ENCODE measurements at regions not wholly inside any gene's neighbourhood (a gene's known extent, or its start where the extent isn't known, plus 50 kb on each side); places are given as distances from the start of the nearest gene placed in this dataset.

DNA sequence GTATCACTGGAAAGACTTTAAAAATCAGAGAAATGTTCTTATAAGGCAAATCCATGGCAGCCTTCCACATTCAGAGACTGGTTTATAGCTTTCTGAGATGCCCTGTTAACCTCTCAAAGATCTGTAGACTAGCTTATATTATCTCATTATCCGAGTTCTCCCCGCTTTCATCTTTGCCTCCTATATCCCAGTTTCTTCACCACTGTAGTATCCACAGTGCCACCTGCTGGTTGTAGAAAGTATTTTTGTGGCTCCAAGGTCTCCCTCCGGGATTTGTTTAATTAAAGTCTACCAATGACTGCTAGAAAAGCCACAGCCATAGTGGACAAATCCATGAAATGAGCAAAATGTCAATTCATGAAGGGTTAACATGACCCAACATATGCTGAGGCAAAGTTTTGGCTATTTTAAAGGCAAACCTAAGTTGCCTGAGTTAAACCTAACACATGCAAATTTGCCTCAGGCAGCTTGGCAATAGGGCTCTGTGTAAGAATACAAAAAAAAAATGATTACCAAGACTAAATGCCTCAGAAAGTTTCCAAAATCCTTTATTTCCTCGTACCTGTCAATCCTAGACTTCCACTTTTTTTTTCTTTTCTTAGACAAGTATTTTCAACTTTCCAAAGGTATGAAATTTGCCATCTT is 218.8 kb upstream of the BMP4 start:
- peak; percentile 54 for DNase-seq (ENCODE audit: low read depth)

DNA sequence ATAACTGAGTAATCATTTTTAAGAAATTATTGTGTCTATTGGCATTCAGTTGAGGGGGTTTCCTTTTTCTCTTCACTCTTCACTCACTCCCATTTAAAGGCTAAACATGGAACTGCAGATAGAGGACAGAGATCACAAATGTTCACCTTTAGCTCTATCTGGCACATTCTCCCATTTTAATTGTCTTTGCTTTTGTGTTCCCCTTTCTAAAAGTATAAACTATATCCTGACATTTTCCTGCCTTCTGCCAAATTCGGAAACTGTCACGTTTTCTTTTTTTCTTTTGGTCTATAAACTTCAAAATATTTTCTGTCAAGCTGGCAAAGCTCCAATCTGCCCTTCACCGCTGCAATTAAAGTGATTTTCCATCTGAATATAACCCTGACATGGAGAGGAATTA is 219.8 kb upstream of the CDKN3 start:
- DNase-seq (ENCODE audit: low read depth), result no peak

DNA sequence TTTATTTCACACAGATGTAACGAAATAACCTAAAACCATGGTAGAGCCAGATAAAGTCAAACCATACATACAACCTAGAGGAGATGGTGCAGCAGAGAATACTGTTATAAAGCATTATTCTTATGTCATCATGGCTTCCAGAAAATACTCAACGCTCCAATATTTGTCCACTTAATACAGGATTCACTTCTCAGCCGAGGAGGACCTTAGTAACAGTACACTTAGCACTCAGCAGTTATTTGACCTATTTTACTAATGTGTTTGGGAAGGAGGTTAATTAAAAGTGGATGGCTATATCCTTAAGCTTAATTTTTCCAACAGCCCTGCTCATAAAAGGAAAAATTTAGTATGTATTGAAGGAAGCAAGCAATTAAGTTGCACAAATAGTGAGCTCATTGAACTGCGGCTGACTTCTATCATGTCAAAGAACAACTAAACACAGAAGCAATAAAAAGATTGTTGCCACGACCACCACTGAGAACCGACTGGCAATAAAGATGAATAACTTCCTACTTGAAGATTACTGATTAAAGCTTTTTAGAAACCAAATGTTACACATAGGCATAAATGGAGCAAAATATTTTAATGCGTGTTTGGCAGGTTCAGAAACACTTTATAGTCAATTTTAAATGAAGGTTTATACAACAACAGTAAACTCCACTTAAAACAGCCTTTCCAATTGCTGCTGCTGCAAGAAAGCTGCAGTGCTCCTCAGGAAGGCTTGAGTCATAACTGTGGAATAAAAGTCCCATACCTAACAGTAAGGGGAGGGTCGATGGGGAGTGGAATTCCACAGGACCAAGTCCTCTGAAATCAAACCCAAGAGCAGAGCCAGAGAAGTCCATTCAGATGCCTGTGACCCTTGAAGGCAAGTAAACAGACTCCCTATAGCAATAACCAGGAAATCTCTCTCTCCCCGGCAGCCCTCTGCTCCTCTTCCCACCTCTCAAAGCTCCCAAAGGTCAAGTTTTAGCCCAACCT is 218.9 kb upstream of the CDKN3 start:
- DNase-seq (ENCODE audit: low read depth), result no peak

DNA sequence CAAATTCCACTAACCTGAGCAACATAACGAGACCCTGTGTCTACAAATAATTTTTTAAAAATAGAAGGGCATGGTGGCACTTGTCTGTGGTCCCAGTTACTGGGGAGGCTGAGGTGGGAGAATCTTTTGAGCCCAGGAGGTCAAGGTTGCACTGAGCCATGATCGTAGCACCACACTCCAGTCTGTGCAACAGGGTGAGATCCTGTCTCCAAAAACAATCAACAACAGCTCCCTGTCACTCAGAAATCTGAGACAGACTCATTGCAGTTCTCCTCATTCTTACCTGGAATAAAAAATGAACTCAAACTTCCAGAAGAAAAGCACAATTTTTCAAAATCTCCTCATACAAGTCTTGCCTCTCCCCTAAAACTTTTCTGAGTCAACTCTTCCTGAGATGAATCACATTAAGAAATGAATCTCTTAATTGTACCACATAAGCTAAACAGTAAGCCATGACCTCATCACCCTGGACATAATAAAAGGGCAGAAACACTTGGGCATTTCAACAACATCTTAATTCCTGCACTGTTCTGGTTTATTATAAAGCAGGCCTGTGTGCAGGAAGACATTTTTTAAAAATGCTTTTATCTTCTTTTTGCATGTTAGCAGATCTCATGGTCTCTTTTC is 214.3 kb upstream of the CDKN3 start:
- DNase-seq (ENCODE audit: low read depth), result peak; percentile 52

DNA sequence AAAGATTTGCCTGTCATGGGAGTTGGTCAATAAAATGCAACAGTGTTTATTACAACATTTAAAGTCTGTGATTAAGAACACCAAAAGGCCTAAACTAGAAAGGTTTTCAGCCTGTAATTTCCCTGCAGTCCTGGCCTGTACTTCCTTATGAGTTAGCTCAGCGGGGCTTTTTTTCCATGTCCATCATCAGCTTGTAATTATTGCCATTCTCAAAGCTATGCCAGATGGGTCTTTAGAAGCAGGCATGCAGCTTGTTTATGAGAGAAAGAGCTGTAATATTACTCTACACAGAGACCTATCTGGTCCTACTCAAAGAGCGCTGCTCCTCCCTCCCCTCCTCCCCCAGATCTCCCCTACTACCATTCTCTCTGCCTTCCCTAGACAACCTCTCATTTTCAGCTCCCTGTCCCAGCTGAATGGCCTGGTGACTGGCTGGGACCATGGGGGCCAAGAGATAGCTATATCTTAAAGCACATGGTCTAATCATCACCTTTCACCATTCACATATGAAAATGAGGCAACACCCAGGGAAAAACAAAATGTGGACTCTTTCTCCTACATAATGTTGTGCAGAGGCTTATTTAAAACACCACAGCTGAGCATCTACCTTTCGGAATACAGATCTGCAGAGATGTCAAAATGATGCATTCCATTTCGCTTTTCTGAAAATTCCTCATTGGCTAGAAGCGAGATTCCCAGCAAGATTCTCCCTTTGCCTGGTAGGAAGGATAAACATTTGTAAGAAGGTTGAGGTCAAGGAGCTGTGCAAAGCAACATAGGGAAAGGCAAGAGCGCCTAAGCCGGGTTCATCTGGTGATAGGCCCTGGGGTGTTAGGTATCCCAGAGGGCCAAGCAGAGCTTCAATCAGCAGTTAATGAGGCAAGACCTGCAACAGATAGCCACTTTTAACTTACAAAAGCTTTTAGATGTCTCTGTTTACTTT is 209.7 kb upstream of the CDKN3 start:
- no peak for DNase-seq (ENCODE audit: low read depth)

DNA sequence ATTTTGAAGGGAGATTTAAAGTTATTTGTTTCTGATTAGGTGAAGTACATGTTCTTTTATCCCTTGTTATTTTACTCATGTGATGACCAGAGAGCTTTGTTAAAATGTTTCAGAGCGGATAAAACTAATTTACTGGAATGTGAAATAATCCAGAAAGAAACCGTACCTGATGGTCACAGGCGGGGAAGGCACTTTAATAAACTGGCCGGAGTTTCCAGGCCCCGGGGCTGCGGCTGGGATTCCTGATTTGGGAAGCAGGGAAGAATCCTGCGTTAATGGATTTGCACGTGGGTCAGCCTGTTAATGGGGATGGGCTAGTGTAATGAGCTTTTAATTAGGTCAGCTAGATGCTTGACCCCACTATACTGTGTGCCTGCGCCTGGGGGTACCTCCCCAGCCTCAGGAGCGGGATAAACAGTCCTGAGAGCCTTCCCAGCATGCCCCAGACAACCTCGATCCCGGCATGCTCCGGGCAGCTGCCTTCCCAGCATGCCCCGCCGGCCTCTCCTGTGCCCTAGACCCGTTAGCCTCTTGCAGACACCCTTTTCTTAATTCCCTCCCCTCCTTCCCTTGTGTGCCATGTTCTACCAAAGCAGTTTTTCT is 208.6 kb upstream of the CDKN3 start:
- DNase-seq (ENCODE audit: low read depth), result no peak

DNA sequence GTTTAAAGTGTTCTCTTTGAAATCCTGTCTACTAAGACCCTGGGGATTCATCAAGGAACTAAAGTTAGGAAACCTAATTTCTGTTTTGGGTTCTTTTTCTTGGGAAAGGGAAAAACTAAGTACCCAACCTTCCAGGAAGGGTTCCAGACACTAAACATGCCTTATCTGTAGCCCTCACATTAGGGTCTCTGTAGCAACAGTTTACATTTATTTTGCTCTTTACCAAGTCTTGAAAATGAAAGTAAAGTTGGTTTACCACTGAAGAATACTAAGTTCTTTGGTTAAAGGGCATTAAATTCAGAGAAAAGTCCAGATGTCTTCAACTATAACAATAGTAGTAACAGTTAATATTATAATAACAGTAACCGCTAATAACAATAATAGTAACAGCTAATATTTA is 207.5 kb upstream of the CDKN3 start:
- no peak for DNase-seq (ENCODE audit: low read depth)

DNA sequence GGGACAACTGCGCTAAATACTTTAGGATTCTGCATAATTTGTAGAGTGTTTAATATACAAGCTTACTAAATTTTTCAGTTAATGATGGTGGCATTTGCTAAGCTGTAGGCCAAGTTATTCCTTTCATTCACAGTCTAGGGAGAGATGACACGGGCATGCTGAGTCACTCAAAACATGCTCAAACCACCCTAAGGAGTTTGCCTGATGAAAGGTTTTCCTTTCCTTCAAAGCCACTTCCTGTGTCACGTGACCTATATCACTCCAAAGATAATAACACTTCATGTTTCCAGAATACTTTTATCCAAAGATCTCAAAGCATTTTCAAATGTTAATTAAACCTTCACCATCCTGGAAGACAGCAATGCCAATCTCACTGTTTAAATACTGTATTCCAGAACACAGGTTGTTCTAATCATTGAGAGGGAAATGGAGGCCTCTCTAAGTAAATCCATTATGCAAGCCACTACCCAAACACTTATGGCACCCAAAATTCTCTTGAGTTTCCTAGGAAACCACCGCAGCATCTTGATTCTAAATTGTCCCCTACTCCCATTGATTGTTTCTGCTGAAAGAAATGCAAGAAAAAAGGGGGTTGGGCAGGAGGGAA is 207.0 kb upstream of the CDKN3 start:
- peak; percentile 49 for DNase-seq (ENCODE audit: low read depth)

DNA sequence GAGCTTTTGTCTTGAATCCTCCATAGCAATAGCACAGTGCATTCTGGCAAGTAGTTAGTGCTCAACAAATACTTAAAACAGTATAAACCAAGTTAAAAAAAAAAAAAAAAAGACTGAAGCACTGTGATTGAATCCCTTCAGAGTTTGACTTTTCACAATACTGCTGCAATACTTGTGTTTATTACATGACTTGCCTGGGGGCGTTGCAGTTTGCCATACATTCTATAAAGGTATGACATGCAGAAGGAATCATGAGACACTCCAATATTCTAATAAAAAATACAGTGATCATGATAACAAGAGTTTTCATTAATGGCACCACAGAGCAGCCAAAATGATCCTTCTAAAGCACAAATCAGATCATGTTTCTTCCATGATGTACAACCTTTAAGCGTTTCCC is 205.0 kb upstream of the CDKN3 start:
- no peak for DNase-seq (ENCODE audit: low read depth)

DNA sequence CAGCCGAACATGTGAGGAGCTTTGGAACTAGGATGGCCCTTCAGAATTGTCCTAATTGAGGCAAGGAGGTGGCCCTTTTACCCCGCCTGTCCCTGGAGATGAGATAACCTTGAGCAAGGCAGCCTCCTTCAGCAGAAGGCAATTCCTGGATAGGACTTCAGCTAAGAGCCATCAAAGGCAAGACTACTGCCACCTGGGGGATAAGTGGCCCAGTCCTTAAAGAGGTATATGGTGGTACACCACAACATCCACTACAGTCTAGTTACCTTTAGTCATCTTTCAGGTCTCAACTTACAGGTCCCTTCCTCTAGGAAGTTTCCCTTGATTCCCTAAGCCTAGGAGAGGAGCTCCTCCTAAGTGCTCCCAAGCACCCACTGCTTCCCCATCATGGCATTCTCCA is 204.2 kb upstream of the CDKN3 start:
- no peak for DNase-seq (ENCODE audit: low read depth)

DNA sequence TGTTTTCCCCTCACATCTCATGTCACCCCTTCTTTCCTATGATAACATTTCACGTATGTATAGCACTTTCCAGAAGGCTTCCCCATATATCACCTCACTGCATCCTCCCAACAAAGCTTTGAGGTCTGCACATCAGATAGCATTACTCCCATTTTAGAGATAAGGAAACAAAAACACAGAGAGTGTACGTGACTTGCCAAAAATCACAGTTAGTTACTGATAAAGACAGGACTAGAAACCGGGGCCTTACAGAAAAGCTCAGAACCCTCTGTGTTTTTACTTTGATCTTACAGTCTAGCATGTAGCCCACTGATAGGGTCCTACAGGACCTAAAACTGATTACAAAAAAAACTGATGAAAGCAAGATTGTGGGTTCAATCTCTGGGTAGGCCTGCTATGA is 202.9 kb upstream of the CDKN3 start:
- no peak for DNase-seq (ENCODE audit: low read depth)

DNA sequence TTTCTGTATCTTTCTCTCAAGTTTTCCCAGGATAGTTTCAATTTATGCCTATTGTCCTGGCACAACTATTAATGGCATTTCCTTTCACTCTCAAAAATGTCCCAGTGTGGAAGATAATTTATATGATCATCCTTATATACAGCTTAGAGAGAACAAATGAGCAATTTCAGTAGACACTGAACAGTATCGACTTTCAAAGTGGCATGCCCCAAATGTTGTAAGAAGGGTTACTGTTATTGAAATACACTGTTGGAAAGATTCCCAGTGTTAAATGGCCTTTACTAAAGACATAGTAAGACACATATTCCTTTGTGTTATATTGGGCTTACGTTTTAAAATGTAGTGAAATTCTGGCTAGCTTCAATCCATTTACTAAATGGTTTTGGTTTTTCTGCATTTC is 202.3 kb upstream of the CDKN3 start:
- DNase-seq (ENCODE audit: low read depth), result peak; percentile 78

DNA sequence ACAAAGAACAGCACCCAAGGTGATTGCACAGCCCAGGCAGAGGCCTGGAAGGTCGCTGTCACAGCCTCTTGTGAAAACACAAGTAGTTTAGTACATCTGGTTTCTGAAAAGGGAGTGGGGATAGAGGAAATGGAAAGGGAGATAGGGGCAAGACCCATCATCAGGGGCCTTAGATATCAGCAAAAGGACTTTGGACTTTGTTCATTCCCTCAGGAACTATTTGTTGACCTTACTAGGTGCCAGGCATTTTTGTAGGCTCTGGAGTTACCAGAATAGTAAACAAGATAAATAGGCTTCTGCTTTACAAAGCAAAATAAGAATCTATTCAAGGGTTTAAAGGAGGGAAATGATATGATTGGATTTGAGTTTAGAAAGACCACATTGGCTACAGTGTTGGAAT is 199.4 kb upstream of the CDKN3 start:
- DNase-seq (ENCODE audit: low read depth), result no peak

DNA sequence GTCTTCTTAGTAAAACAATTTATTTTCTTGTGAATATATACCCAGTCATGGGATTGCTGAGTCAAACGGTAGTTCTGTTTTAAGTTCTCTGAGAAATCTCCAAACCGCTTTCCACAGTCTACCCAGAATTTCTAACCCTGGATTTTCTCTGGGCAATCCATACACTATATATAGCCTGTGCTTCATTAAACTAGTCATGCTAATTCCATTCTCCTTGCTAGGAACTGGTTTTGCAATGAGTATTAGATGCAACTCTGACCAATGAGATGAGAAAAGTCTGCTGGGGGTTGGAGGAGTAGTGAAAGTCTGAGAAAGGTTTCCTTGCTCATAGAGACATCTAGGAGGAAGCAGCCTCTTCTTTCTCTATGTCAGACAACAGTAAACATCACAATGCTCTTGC is 196.1 kb upstream of the CDKN3 start:
- peak; percentile 47 for DNase-seq (ENCODE audit: low read depth)

DNA sequence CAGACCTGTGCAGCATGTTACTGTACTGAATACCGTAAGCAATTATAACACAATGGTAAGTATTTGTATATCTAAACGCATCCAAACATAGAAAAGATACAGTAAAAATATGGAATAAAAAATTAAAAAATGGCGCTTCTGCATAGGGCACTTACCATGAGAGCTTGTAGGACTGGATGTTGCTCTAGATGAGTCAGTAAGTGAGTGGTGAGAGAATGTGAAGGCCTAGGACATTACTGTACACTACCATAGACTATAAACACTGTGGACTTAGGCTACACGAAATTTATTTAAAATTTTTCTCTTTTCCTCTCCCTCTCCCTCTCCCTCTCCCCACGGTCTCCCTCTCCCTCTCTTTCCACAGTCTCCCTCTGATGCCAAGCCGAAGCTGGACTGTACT is 194.5 kb upstream of the CDKN3 start:
- DNase-seq (ENCODE audit: low read depth), result no peak

DNA sequence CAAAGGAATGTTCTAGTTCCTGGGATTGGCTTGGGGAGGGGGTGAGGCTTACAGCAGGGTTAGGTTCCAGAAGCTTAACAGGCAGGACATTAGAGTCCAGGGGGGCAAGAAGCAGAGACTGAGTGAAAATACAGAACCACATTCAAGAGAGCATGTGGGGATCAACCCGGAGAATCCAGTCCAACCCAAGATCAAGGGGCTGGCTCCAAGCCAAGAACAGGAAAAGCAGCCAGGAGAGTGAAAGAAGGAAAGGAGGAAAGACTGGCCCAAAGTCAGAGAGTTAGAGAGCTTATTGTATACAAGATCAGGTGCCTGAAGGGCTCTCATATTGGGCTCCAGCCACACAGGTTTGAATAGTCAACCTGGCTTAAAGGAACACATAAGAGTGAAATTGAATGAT is 190.3 kb upstream of the CDKN3 start:
- no peak for DNase-seq (ENCODE audit: low read depth)

DNA sequence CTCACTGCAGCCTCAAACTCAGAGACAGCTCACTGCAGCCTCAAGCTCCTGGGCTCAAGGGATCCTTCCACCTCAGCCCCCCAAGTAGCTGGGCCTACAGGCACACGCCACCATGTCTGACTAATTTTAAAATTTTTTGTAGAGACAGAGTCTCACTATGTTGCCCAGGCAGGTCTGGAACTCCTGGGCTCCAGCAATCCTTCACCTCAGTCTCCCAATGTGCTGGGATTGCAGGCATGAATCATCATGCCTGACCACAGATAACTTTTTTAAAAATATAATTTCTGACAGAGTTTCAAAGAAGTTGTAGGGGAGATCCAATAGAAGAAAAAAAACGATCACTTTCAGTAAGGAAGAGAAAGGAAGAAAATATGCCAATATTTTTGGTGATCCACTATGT is 189.7 kb upstream of the CDKN3 start:
- no peak for DNase-seq (ENCODE audit: low read depth)

DNA sequence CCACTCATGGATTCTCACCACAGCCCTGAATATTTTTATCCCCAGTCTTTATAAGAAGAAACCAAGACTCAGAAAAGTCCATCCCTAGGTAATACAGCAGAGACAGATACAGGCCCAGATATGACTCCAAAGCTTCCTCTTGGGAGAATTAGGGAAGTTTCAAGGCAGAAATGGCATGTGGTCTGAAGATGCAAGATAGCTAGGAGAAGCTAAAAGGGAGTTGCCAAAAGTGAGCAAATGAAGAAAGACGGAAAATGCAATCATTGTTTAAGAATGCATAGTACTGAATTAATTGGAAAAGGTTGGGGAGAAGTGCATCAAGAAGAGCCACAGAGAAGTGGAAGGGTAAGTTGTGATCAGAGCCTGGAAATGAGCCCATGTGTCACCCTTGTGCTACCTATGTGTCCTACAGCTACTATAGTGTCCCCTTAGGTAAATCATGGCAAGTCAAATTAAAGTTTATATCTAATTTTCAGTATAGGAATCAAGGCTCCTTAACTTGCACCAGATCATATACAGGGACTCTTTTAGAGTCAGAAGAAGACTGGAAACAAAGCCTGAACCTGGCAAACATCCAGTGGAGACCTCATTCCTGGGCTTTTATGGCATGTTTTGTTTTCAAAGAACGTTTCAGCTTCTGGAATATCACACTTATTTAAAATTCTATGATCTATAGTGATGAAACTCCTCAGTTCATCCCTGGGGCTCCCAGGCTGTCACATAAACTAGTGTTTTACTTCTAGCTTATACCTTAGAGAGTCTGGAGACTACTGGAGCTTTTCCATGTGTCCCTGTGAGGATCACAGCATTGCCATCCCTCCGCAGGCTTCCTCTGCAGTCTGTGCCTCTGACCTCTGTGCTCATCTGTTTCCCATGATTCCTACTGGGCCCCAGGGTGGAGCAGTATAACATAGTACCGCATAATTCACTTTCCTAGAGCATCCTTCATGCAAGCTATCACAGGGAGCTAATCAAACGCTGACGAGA is 189.0 kb upstream of the CDKN3 start:
- no peak for DNase-seq (ENCODE audit: low read depth)

DNA sequence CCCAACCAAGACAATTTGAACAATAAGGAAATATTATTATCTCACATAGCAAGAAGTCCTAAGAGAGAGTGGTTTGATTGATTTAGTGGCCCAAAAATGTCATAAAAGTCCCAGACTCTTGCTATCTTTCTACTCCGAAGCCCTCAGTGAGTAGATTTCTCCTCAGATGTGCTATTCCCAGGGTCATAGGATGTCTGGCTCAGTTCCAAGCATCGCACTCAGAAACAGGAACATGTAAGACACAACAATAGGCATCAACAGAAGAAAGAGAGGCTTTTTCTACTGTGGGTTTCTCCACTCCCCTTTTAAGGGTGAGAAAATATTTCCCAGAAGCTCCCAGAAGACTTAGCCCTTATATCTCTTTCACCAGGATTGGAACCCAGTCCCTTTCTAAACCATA is 188.1 kb upstream of the CDKN3 start:
- DNase-seq (ENCODE audit: low read depth), result no peak
